ENCODE measurements at regions not wholly inside any gene's neighbourhood (a gene's known extent, or its start where the extent isn't known, plus 50 kb on each side); places are given as distances from the start of the nearest gene placed in this dataset.

- TF ChIP-seq CTCF (conservative IDR thresholded peaks at IDR 0.05), result no peak
These were observed 102.6 kb upstream of the ROPN1 start for GRCh38 chr3:124094496-124094895.

DNA sequence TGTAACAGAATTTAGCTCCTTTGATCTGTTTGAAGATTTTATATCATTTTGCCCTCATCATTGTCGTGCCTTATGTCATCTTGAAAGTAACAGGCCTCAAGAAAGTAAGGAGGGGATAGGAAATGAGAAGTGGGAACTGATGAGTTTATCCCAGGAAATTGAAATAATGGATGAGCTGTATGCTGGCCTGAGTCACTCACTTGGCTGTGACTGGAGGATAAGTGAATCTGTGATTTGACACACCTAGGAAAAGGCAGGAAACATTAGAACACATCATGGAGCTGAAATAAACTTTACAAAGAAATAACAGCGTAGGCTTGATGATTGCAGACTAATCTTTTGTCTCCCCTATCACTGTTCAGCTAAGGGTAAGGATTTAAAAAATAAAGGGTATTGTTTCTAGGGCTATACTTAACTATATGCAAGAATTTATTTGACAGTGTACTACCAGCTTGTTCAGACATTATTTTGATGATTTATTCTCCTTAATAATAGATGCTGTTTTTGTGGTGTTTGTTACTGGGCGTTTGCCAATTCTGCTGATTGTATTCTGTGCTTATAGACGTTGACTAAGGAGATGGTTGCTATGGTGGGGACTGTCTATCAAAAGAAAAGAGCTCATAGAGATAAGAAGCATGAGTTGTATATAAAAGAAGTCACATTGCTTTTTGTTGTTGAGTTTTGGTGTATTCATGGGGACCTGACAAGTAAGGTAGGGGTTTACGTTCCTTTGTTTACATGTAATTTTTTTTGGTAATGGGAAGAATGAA lies 105.6 kb upstream of the ROPN1 start:
- TF ChIP-seq CTCF (conservative IDR thresholded peaks at IDR 0.05), result no peak
- H3K27ac ChIP-seq, result no peak overlapping the region

More at GRCh38 chr3:124094496-124094895, 102.6 kb upstream of the ROPN1 start:
- no peak overlapping the region for H3K27ac ChIP-seq

DNA sequence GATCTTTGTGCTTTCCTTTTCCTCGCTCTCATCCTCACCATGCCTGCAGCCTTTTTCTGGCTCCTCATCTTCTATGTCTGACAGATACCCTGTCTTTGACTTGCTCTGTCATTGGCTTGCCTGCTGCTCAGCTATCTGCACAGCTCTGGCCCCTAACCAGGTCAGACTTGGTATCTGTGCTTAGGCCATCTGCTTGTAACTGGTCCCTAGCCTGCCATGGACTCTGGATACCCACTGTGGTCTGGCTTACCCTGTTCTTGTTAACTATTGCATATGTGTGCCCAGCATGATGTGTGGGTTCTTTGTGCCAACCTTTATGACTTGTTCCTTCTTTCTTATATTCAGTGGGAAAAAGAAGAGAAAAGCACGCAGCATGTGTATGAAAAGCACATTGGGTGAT lies 109.7 kb upstream of the ROPN1 start:
- H3K27ac ChIP-seq, result no peak overlapping the region

GRCh38 chr3:124107104-124107890 lies 115.4 kb upstream of the ROPN1 start:
- TF ChIP-seq CTCF (conservative IDR thresholded peaks at IDR 0.05), result no peak
- H3K27ac ChIP-seq, result no peak overlapping the region

More for the DNA sequence above, 109.7 kb upstream of the ROPN1 start:
- TF ChIP-seq CTCF (conservative IDR thresholded peaks at IDR 0.05), result no peak

- no peak overlapping the region for H3K27ac ChIP-seq
- TF ChIP-seq CTCF (conservative IDR thresholded peaks at IDR 0.05), result no peak
These were observed 116.5 kb upstream of the ROPN1 start for GRCh38 chr3:124108446-124108845.

DNA sequence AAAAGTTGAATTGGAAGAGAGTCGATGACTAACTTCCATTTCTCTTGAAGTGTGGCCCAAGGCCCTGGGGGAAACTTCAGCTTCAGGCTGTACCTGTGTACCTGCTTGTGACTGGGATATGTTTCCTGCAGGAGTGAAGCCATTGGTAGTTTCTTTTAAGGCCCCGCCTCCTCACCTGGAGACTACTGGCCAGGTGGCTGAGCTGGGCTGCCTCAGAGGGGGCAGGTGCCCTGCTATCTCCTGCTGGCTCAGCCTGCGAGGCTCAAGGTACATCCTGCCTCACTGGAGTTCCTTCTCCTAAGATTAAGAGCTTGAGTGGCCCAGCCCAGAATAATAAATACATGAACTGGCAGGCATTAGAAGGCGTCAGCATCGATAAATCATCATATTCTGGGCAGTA lies 121.6 kb upstream of the ROPN1 start:
- no peak for TF ChIP-seq CTCF (conservative IDR thresholded peaks at IDR 0.05)
- no peak overlapping the region for H3K27ac ChIP-seq

DNA sequence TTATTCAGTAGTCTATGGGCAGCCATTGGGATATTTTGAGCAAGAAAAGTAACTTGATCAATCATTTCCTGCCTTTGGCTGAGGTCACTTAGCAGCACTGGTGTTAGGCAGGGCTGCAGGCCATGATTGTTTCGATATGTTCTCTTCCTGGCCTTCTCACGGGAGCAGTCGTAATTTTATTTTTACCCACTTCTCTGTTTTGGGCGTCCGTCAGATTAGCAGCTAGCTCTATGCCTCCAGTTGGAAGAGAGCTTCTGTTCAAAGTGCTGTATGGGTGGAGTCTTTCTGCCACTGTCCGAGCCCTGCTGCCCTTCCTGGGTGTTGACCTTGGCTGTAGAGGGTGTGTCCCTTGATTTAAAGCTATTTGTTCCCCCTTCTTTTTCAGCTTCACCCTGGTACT lies 123.4 kb upstream of the ROPN1 start:
- no peak for TF ChIP-seq CTCF (conservative IDR thresholded peaks at IDR 0.05)

More for the DNA sequence above, 123.4 kb upstream of the ROPN1 start:
- no peak overlapping the region for H3K27ac ChIP-seq
